ENCODE measurements at regions not wholly inside any gene's neighbourhood (a gene's known extent, or its start where the extent isn't known, plus 50 kb on each side); places are given as distances from the start of the nearest gene placed in this dataset.

GRCh38 chr21:29436143-29436542 is 137.4 kb downstream of the BACH1 start:
- H3K4me3 ChIP-seq (ENCODE audit: low read depth, low read length), result no peak overlapping the region
- peak; percentile 67 for DNase-seq (ENCODE audit: low read depth)
- TF ChIP-seq CTCF (IDR thresholded peaks at IDR 0.05; ENCODE audit: insufficient read depth, low read length), result no peak

- no peak for TF ChIP-seq CTCF (IDR thresholded peaks at IDR 0.05; ENCODE audit: insufficient read depth, low read length)
- DNase-seq (ENCODE audit: low read depth), result no peak
Measured at GRCh38 chr21:29436650-29437049, 137.9 kb downstream of the BACH1 start.

GRCh38 chr21:29441651-29442050 is 142.9 kb downstream of the BACH1 start:
- no peak overlapping the region for H3K4me3 ChIP-seq (ENCODE audit: low read depth, low read length)
- DNase-seq (ENCODE audit: low read depth), result peak; percentile 32
- TF ChIP-seq CTCF (IDR thresholded peaks at IDR 0.05; ENCODE audit: insufficient read depth, low read length), result no peak

More at GRCh38 chr21:29436650-29437049, 137.9 kb downstream of the BACH1 start:
- H3K4me3 ChIP-seq (ENCODE audit: low read depth, low read length), result no peak overlapping the region

- no peak for TF ChIP-seq CTCF (IDR thresholded peaks at IDR 0.05; ENCODE audit: insufficient read depth, low read length)
- DNase-seq (ENCODE audit: low read depth), result peak; percentile 68
- H3K4me3 ChIP-seq (ENCODE audit: low read depth, low read length), result no peak overlapping the region
Measured at GRCh38 chr21:29443411-29444010, 144.8 kb downstream of the BACH1 start.

- H3K4me3 ChIP-seq (ENCODE audit: low read depth, low read length), result no peak overlapping the region
- DNase-seq (ENCODE audit: low read depth), result no peak
Measured at GRCh38 chr21:29448766-29449165, 150.0 kb downstream of the BACH1 start.

GRCh38 chr21:29449306-29449950 is 150.7 kb downstream of the BACH1 start:
- no peak for DNase-seq (ENCODE audit: low read depth)
- no peak overlapping the region for H3K4me3 ChIP-seq (ENCODE audit: low read depth, low read length)
- TF ChIP-seq CTCF (IDR thresholded peaks at IDR 0.05; ENCODE audit: insufficient read depth, low read length), result no peak

More at GRCh38 chr21:29448766-29449165, 150.0 kb downstream of the BACH1 start:
- no peak for TF ChIP-seq CTCF (IDR thresholded peaks at IDR 0.05; ENCODE audit: insufficient read depth, low read length)
